ENCODE measurements at regions not wholly inside any gene's neighbourhood (a gene's known extent, or its start where the extent isn't known, plus 50 kb on each side); places are given as distances from the start of the nearest gene placed in this dataset.
"Not testable (repeated sequence)": the region's sequence is repeated elsewhere in the genome, so short reads cannot be mapped to it uniquely, and the experiment has no call there.

DNA sequence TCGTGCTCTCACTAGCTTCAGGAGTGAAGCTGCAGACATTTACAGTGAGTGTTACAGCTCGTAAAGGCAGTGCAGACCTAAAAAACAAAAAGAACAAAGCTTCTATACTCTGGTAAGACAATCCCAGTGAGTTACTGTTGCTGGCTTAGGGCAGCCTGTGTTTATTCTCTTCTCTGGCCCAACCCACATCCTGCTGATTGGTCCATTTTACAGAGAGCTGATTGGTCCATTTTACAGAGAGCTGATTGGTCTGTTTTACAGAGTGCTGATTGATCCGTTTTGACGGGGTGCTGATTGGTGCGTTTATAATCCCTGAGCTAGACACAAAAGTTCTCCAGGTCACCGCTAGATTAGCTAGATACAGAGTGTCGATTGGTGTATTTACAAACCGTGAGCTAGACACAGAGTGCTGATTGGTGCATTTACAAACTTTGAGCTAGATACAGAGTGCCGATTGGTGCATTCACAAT lies 158.0 kb downstream of the KLRB1 start:
- H3K36me3 ChIP-seq (ENCODE audit: insufficient read depth, low read length, poor library complexity, severe bottlenecking); H3K4me3 ChIP-seq (ENCODE audit: low read depth, low read length, poor library complexity, severe bottlenecking); H3K27me3 ChIP-seq (replicated peaks; ENCODE audit: insufficient read depth, low read depth, low read length, poor library complexity); intact Hi-C loops (cut with micrococcal nuclease; ENCODE audit: unreplicated experiment); POLR2A ChIA-PET (ENCODE audit: low non-redundant PET); H3K9me3 ChIP-seq (ENCODE audit: low read depth, low read length, poor library complexity, severe bottlenecking); H3K27ac ChIP-seq (ENCODE audit: low read depth, low read length, poor library complexity, severe bottlenecking); BruUV-seq (replicated peaks); CTCF ChIA-PET; H3K4me1 ChIP-seq (ENCODE audit: insufficient read depth, low read length, poor library complexity, severe bottlenecking): not testable (repeated sequence)
- peak; percentile 11 for DNase-seq (ENCODE audit: low spot score)

DNA sequence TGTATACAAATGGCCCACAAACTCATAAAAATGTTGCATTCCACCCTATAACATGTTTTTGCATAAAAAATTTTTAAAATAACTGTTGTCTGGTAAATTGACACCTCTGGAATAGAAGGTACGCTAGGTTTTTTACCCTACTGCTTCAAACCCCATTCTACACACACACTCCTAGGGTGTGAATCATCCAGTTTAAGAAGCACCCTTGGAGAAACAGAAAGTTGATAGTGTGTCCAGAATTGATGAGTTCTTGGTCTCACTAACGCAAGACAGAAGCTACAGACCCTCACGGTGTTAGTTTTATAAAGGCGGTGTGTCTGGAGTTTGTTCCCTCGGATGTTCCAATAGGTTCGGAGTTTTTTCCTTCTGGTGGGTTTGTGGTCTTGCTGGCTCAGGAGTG lies 158.5 kb downstream of the KLRB1 start:
- intact Hi-C loops (cut with micrococcal nuclease; ENCODE audit: unreplicated experiment) = no loop called here
- Histone ChIP-seq H3K9me3 (ENCODE audit: low read depth, low read length, poor library complexity, severe bottlenecking) (no peaks in the 10 kb centered on the region), H3K4me3 (ENCODE audit: low read depth, low read length, poor library complexity, severe bottlenecking) (no peak overlapping the region), H3K36me3 (ENCODE audit: insufficient read depth, low read length, poor library complexity, severe bottlenecking) (no peaks in the 10 kb centered on the region), H3K27ac (ENCODE audit: low read depth, low read length, poor library complexity, severe bottlenecking) (no peak overlapping the region), H3K27me3 (replicated peaks; ENCODE audit: insufficient read depth, low read depth, low read length, poor library complexity) (no peaks in the 10 kb centered on the region), H3K4me1 (ENCODE audit: insufficient read depth, low read length, poor library complexity, severe bottlenecking) (no peaks in the 10 kb centered on the region)
- CTCF ChIA-PET = no interaction called here
- TF ChIP-seq EZH2 (IDR thresholded peaks at IDR 0.05; ENCODE audit: borderline replicate concordance, low read depth, low read length, poor library complexity, severe bottlenecking) = no peak
- TF ChIP-seq, protein P1, sequence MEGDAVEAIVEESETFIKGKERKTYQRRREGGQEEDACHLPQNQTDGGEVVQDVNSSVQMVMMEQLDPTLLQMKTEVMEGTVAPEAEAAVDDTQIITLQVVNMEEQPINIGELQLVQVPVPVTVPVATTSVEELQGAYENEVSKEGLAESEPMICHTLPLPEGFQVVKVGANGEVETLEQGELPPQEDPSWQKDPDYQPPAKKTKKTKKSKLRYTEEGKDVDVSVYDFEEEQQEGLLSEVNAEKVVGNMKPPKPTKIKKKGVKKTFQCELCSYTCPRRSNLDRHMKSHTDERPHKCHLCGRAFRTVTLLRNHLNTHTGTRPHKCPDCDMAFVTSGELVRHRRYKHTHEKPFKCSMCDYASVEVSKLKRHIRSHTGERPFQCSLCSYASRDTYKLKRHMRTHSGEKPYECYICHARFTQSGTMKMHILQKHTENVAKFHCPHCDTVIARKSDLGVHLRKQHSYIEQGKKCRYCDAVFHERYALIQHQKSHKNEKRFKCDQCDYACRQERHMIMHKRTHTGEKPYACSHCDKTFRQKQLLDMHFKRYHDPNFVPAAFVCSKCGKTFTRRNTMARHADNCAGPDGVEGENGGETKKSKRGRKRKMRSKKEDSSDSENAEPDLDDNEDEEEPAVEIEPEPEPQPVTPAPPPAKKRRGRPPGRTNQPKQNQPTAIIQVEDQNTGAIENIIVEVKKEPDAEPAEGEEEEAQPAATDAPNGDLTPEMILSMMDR (conservative IDR thresholded peaks at IDR 0.05; ENCODE audit: low read depth, low read length) = no peak
- no TSS peak for BruUV-seq (replicated peaks)
- POLR2A ChIA-PET (ENCODE audit: low non-redundant PET) = no interaction called here
- no peak for DNase-seq (ENCODE audit: low spot score)

DNA sequence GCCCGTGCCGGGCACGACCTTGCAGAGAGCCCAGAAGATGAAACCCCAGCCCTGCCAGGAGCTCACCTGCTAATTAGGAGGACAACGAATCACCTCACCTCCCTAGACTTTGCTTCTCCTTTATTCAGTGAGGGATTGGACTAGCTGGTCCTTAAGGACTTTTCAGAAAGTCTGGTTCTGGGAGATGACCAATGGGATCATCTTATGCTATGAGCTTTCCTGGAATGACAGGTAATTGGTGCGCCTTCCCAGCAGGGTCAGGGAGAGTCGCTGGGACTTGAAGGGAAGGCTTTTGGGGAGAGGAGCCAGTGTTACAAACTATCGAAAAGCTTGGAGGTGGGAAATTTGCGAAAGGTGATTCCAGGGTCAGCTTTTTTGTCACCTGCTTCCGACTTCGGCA lies 159.1 kb downstream of the KLRB1 start:
- H3K9me3 ChIP-seq (ENCODE audit: low read depth, low read length, poor library complexity, severe bottlenecking); H3K27ac ChIP-seq (ENCODE audit: low read depth, low read length, poor library complexity, severe bottlenecking); POLR2A ChIA-PET (ENCODE audit: low non-redundant PET); H3K4me1 ChIP-seq (ENCODE audit: insufficient read depth, low read length, poor library complexity, severe bottlenecking); CTCF ChIA-PET; intact Hi-C loops (cut with micrococcal nuclease; ENCODE audit: unreplicated experiment); H3K27me3 ChIP-seq (replicated peaks; ENCODE audit: insufficient read depth, low read depth, low read length, poor library complexity); DNase-seq (ENCODE audit: low spot score); H3K36me3 ChIP-seq (ENCODE audit: insufficient read depth, low read length, poor library complexity, severe bottlenecking): not testable (repeated sequence)
- H3K4me3 ChIP-seq (ENCODE audit: low read depth, low read length, poor library complexity, severe bottlenecking) = peak overlapping the region; percentile 63
- TSS peak; percentile 64 for BruUV-seq (replicated peaks)

DNA sequence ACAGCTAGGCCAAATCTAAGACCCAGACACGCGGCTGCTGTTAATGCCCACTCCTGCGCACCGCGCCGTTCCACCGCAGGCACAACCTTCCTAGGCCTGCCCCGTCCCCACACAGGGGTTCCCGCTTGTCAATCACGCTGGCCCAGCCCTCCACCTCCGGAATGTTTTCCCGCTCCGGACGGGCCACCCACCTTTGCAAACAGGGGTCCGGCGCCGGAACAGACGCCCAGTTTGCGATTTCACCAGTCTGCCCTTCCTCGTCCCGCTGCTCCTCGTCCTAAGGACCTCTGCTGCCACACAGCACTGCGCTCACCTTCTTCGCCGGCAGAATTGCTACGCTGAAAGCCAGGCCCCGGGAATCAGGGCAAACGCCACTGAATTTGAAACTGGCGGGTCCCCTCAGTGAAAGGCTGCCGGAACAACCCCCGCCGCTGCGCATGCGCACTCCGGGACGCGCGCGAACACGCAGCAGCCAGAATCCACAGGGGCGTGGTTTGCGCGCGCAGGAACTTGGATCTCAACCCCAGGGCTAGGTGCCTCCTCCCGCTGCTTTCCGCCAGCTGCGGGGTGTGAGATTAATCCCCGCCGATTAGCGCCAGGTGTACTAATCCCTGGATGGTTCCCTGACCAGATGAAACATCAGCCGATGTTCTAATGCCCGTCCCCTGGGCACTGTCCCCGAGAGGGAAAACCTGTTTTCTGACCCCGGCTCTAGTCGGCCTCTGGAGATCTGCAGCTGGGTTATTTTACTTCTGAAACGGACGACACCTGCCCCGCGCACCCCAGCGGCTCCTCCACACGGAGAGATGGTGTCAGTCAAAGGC lies 159.7 kb downstream of the KLRB1 start:
- H3K9me3 ChIP-seq (ENCODE audit: low read depth, low read length, poor library complexity, severe bottlenecking); H3K27me3 ChIP-seq (replicated peaks; ENCODE audit: insufficient read depth, low read depth, low read length, poor library complexity); CTCF ChIA-PET; H3K36me3 ChIP-seq (ENCODE audit: insufficient read depth, low read length, poor library complexity, severe bottlenecking); H3K4me1 ChIP-seq (ENCODE audit: insufficient read depth, low read length, poor library complexity, severe bottlenecking); intact Hi-C loops (cut with micrococcal nuclease; ENCODE audit: unreplicated experiment); POLR2A ChIA-PET (ENCODE audit: low non-redundant PET); BruUV-seq (replicated peaks): not testable (repeated sequence)
- peak; percentile 91 for DNase-seq (ENCODE audit: low spot score)
- peak overlapping the region; percentile 80 for H3K27ac ChIP-seq (ENCODE audit: low read depth, low read length, poor library complexity, severe bottlenecking)
- peak overlapping the region; percentile 63 for H3K4me3 ChIP-seq (ENCODE audit: low read depth, low read length, poor library complexity, severe bottlenecking)

DNA sequence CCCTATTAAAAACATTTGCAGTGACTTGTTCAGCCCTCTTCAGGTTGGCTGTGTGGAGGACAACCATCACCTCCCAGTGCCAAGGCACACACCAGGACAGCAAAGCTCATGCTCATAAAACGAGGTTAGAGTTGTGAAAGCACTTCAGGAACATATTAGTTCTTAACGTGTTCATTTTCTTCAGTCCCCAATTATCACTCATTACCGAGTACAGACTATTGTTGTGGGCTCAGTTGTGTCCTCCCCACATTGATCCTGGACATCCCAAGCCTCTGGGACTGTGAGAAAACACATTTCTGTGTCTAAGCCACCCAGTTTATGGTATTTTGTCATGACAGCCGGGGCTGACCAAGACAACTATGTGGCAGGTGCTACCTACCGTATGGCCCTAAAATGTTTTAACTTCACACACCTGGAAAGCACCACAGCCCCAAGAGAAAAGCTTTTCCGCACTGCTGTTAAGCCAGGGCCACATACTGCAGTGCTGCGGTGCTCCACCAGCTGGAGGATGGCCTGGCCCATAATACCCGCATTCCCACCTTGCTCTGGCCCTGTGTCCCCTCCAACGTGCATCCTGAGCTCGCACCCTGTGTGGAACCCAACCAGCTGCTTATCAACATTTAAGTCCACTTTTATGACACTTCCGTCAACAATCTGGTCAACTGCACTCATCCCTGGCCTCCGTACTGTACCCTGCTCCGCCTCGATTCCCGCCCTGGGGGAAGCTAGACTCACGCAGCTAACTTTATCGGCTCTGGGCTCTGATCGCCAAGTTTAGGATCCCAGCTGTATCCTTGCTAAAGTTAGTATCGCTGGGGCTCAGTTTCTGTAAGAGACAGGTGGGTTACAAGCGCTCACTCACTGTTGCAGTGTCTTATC lies 160.6 kb downstream of the KLRB1 start:
- DNase-seq (ENCODE audit: low spot score); CTCF ChIA-PET; H3K36me3 ChIP-seq (ENCODE audit: insufficient read depth, low read length, poor library complexity, severe bottlenecking); H3K27ac ChIP-seq (ENCODE audit: low read depth, low read length, poor library complexity, severe bottlenecking); intact Hi-C loops (cut with micrococcal nuclease; ENCODE audit: unreplicated experiment); POLR2A ChIA-PET (ENCODE audit: low non-redundant PET); BruUV-seq (replicated peaks); H3K27me3 ChIP-seq (replicated peaks; ENCODE audit: insufficient read depth, low read depth, low read length, poor library complexity); H3K9me3 ChIP-seq (ENCODE audit: low read depth, low read length, poor library complexity, severe bottlenecking); H3K4me1 ChIP-seq (ENCODE audit: insufficient read depth, low read length, poor library complexity, severe bottlenecking): not testable (repeated sequence)
- H3K4me3 ChIP-seq (ENCODE audit: low read depth, low read length, poor library complexity, severe bottlenecking) = peak overlapping the region; percentile 63

DNA sequence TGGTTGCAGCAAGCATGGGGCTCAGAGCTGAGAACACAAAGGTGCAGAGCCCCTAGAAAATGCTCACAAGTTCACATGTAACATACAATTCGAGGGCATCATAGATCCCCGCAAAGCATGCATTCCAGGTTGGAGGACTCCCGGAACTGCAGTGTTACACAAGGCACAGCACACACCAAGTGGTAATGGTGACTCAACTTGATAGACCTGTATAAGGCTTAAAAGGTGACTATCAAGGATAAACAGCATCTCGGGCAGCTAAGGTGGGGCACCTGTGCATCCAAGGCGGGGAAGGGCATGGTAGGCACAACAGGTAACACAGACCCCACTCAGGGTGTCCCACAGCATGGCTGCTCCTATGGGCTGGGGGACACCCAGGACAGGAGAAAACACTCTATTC lies 167.3 kb downstream of the KLRB1 start:
- DNase-seq (ENCODE audit: low spot score); H3K4me3 ChIP-seq (ENCODE audit: low read depth, low read length, poor library complexity, severe bottlenecking); POLR2A ChIA-PET (ENCODE audit: low non-redundant PET); H3K4me1 ChIP-seq (ENCODE audit: insufficient read depth, low read length, poor library complexity, severe bottlenecking); CTCF ChIA-PET; H3K27ac ChIP-seq (ENCODE audit: low read depth, low read length, poor library complexity, severe bottlenecking); H3K9me3 ChIP-seq (ENCODE audit: low read depth, low read length, poor library complexity, severe bottlenecking); H3K27me3 ChIP-seq (replicated peaks; ENCODE audit: insufficient read depth, low read depth, low read length, poor library complexity); BruUV-seq (replicated peaks); H3K36me3 ChIP-seq (ENCODE audit: insufficient read depth, low read length, poor library complexity, severe bottlenecking); intact Hi-C loops (cut with micrococcal nuclease; ENCODE audit: unreplicated experiment): not testable (repeated sequence)

Measured in A673 (cell line).